Stimulated activated naive B cell treated with anti-CD40 and anti-IgM and Interleukin-4, amounts not matched to agents 10 μg/mL and 1 μg/mL and 100 μg/mL, for 72 hours (primary cell): ENCODE measurements at regions not wholly inside any gene's neighbourhood (a gene's known extent, or its start where the extent isn't known, plus 50 kb on each side); places are given as distances from the start of the nearest gene placed in this dataset.
"Not testable (repeated sequence)": the region's sequence is repeated elsewhere in the genome, so short reads cannot be mapped to it uniquely, and the experiment has no call there.

Experiments
- ATAC-seq, 2 donors: fragments of 150-1000 bp; cut with Tn5 transposase; replicated peaks; 2 replicates each; pipeline ENCODE4 v1.10.0; 2021; ENCODE audit warnings: moderate library complexity in 1 of 2
- DNase-seq: peaks from one replicate; pipeline ENCODE4 v3.0.0; 2021
- H3K27ac Mint-ChIP-seq: one replicate; pipeline ENCODE4 v1.8.0; 2022; ENCODE audit warnings: mild to moderate bottlenecking, mixed read lengths
- H3K27me3 Mint-ChIP-seq, 2 donors: one replicate each; pipeline ENCODE4 v1.8.0; 2022; ENCODE audit warnings: mixed read lengths in 2 of 2
- H3K36me3 Mint-ChIP-seq, 2 donors: one replicate each; pipeline ENCODE4 v1.8.0; 2022; ENCODE audit warnings: mixed read lengths in 2 of 2, mild to moderate bottlenecking in 1 of 2
- H3K4me1 Mint-ChIP-seq, 2 donors: one replicate each; pipeline ENCODE4 v1.8.0; 2022; ENCODE audit warnings: mixed read lengths in 2 of 2, mild to moderate bottlenecking in 1 of 2
- H3K4me3 Mint-ChIP-seq, 2 donors: one replicate each; pipeline ENCODE4 v1.8.0; 2022; ENCODE audit warnings: mild to moderate bottlenecking in 2 of 2, mixed read lengths in 2 of 2, moderate library complexity in 1 of 2
- H3K9me3 Mint-ChIP-seq, 2 donors: one replicate each; pipeline ENCODE4 v1.8.0; 2022; ENCODE audit warnings: mixed read lengths in 2 of 2, mild to moderate bottlenecking in 1 of 2

- H3K27me3 Mint-ChIP-seq = peaks cover 9 to 12% of the 10 kb centered on the region in 2 donors
- not testable (repeated sequence) for H3K27ac Mint-ChIP-seq, H3K36me3 Mint-ChIP-seq, ATAC-seq, H3K4me1 Mint-ChIP-seq, H3K9me3 Mint-ChIP-seq, DNase-seq, H3K4me3 Mint-ChIP-seq
These were observed 59.6 kb upstream of the MYO3A start for GRCh38 chr10:25874402-25874801.

- Mint-ChIP-seq H3K27ac (no peak overlapping the region), H3K27me3 (peaks cover 9 to 21% of the 10 kb centered on the region in 2 donors), H3K9me3 (peaks cover 2 to 4% of the 10 kb centered on the region in 2 donors), H3K4me3 (no peak overlapping the region), H3K4me1 (no peaks in the 10 kb centered on the region), H3K36me3 (peaks cover 0 to 3% of the 10 kb centered on the region in 2 donors)
- DNase-seq (peak; percentile 35), ATAC-seq (peak; percentile 75 to 89)
These were observed 58.4 kb upstream of the MYO3A start for GRCh38 chr10:25875556-25876165.

- ATAC-seq (no peak), DNase-seq (no peak)
- no peaks in the 10 kb centered on the region for H3K9me3 Mint-ChIP-seq
- no peaks in the 10 kb centered on the region for H3K4me1 Mint-ChIP-seq
- H3K36me3 Mint-ChIP-seq = no peaks in the 10 kb centered on the region
- peaks cover 8 to 18% of the 10 kb centered on the region in 2 donors for H3K27me3 Mint-ChIP-seq
- H3K4me3 Mint-ChIP-seq = no peak overlapping the region
- H3K27ac Mint-ChIP-seq = no peak overlapping the region
These were observed 56.7 kb upstream of the MYO3A start for GRCh38 chr10:25877296-25877695.
